Activated CD4-positive, alpha-beta memory T cell treated with anti-CD3 and anti-CD28 coated beads, Interleukin-2, amount 10 ng/mL, durations not matched to agents 7 days and 5 days (primary cell): ENCODE measurements at regions not wholly inside any gene's neighbourhood (a gene's known extent, or its start where the extent isn't known, plus 50 kb on each side); places are given as distances from the start of the nearest gene placed in this dataset.

Source experiments
- CTCF ChIA-PET: fragments of 350-600 bp; sonication (Branson Sonifier 250); formaldehyde crosslinking; loops from one replicate; lab custom pipeline; 2021; ENCODE audit warnings: antibody characterized with exemption, inconsistent platforms; lab: Charles Lee
- POLR2A ChIA-PET: fragments of 350-600 bp; sonication (Branson Sonifier 250); formaldehyde crosslinking; loops from one replicate; lab custom pipeline; 2021; ENCODE audit warnings: antibody characterized with exemption; lab: Charles Lee
- DNase-seq: peaks from one replicate; pipeline ENCODE4 v3.0.0-alpha.2; 2020
- H3K27ac Mint-ChIP-seq: one replicate; pipeline ENCODE4 v1.8.0; 2021; ENCODE audit warnings: mild to moderate bottlenecking, mixed read lengths
- H3K27me3 Mint-ChIP-seq: one replicate; pipeline ENCODE4 v1.8.0; 2021; ENCODE audit warnings: mixed read lengths
- H3K36me3 Mint-ChIP-seq: one replicate; pipeline ENCODE4 v1.8.0; 2021; ENCODE audit warnings: low read depth, mixed read lengths
- H3K4me1 Mint-ChIP-seq: one replicate; pipeline ENCODE4 v1.8.0; 2021; ENCODE audit warnings: mixed read lengths
- H3K4me3 Mint-ChIP-seq: one replicate; pipeline ENCODE4 v1.8.0; 2021; ENCODE audit warnings: mild to moderate bottlenecking, mixed read lengths
- H3K9me3 Mint-ChIP-seq: one replicate; pipeline ENCODE4 v1.8.0; 2021; ENCODE audit warnings: mixed read lengths

GRCh38 chr4:12724510-12724909, 759.6 kb downstream of the RAB28 start:
- H3K27me3 Mint-ChIP-seq, result peaks cover 2% of the 10 kb centered on the region
- CTCF ChIA-PET, result no interaction called here
- DNase-seq, result no peak
- no peaks in the 10 kb centered on the region for H3K36me3 Mint-ChIP-seq
- H3K4me3 Mint-ChIP-seq, result no peak overlapping the region
- POLR2A ChIA-PET, result no interaction called here
- H3K9me3 Mint-ChIP-seq, result no peaks in the 10 kb centered on the region
- no peak overlapping the region for H3K27ac Mint-ChIP-seq
- H3K4me1 Mint-ChIP-seq, result no peaks in the 10 kb centered on the region

GRCh38 chr4:12723849-12724447, 760.2 kb downstream of the RAB28 start:
- H3K36me3 Mint-ChIP-seq, result no peaks in the 10 kb centered on the region
- no peak overlapping the region for H3K4me3 Mint-ChIP-seq
- no peaks in the 10 kb centered on the region for H3K4me1 Mint-ChIP-seq
- H3K27ac Mint-ChIP-seq, result no peak overlapping the region
- H3K27me3 Mint-ChIP-seq, result peaks cover 2% of the 10 kb centered on the region
- ChIA-PET POLR2A (no interaction called here), CTCF (no interaction called here)
- H3K9me3 Mint-ChIP-seq, result no peaks in the 10 kb centered on the region
- no peak for DNase-seq

DNA sequence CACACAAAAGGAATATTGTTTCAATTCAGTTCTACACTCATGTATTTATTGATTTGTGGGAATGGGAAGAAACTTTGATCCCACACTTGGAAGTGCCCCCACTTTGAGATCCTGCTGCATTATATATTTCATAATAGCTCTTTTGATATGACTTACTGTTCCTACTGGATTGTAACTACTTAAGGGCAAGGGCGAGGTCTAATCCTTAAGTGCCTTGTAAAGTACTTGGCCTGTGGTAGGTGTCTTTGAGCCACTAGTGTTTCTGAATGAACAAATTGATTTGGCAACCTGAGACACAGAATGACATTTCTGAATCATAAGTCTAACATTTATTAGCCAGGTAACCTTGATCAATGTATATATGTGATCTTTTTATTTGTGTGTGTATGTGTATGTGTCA, 767.2 kb downstream of the RAB28 start:
- Mint-ChIP-seq H3K4me1 (no peaks in the 10 kb centered on the region), H3K4me3 (no peak overlapping the region), H3K36me3 (no peaks in the 10 kb centered on the region), H3K27ac (no peak overlapping the region), H3K9me3 (no peaks in the 10 kb centered on the region), H3K27me3 (no peaks in the 10 kb centered on the region)
- POLR2A ChIA-PET, result no interaction called here
- no peak for DNase-seq
- CTCF ChIA-PET, result no interaction called here

- Mint-ChIP-seq H3K4me1 (no peaks in the 10 kb centered on the region), H3K27ac (no peak overlapping the region), H3K9me3 (no peaks in the 10 kb centered on the region), H3K4me3 (no peak overlapping the region), H3K36me3 (no peaks in the 10 kb centered on the region), H3K27me3 (no peaks in the 10 kb centered on the region)
- ChIA-PET POLR2A (no interaction called here), CTCF (no interaction called here)
- DNase-seq, result no peak
Observed at GRCh38 chr4:12712648-12713339, 771.3 kb downstream of the RAB28 start.

DNA sequence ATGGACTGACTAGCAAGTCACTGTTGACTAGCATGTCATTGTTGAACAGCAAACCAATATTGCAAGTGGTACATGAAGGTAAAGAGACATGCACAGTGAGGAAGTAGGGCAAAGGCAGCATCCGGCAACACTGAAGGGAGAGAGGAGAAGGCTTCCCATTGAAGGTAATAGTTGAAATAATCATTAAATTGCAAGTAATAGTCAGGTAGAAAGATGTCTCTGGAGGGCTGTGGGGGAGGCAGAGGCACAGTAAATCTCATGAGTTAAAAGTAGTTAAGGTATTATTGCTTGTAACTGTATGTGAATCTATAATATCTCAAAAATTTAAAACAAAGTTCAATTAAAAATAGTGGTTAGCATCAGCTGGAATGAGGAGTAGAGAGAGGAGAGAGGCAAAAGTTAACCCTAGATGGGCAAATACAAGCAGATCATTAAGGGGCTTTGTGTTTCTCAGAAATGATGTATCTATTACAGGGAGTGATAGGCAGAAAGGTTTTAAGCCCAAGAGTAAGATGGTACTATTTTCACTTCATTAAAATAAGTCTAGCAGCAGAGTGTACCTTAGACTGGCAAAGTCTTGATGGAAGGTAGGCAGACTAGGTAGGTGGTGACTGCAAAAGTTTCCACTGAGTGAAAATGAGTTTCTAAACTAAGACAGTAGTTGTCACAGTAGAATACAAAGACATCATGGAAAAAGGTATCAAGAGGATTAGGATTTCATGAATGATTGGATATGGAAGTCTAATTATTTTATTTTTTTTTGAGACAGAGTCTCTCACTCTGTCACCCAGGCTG, 776.6 kb downstream of the RAB28 start:
- DNase-seq, result no peak
- Mint-ChIP-seq H3K9me3 (no peaks in the 10 kb centered on the region), H3K36me3 (no peaks in the 10 kb centered on the region), H3K4me3 (no peak overlapping the region), H3K27ac (no peak overlapping the region), H3K4me1 (no peaks in the 10 kb centered on the region), H3K27me3 (no peaks in the 10 kb centered on the region)
- POLR2A ChIA-PET, result no interaction called here
- CTCF ChIA-PET, result no interaction called here

- Mint-ChIP-seq H3K36me3 (no peaks in the 10 kb centered on the region), H3K9me3 (no peaks in the 10 kb centered on the region), H3K4me3 (no peak overlapping the region), H3K27ac (no peak overlapping the region), H3K4me1 (no peaks in the 10 kb centered on the region), H3K27me3 (no peaks in the 10 kb centered on the region)
- ChIA-PET CTCF (no interaction called here), POLR2A (no interaction called here)
- DNase-seq, result no peak
Observed at GRCh38 chr4:12703036-12703435, 781.1 kb downstream of the RAB28 start.

DNA sequence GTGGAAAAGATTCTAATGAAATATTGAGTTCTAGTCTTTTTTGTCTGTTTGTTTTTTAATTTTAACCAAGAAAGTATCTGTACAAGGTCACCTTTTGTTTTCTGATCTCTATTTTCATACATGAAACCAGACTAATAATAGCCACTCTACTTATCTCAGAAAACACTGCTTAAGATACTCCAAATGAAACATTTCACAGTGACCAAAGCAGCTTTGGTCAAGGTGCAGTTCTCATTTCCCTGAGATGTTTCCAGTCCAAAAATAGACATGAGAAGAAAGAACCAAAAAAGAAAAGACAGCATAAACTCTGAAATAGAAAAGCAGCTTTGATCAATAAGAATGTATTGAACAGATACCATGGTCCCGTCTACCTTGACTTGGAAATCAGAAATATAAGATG, 782.8 kb downstream of the RAB28 start:
- ChIA-PET POLR2A (no interaction called here), CTCF (no interaction called here)
- Mint-ChIP-seq H3K27me3 (no peaks in the 10 kb centered on the region), H3K36me3 (no peaks in the 10 kb centered on the region), H3K4me1 (no peaks in the 10 kb centered on the region), H3K27ac (no peak overlapping the region), H3K9me3 (no peaks in the 10 kb centered on the region), H3K4me3 (no peak overlapping the region)
- DNase-seq, result no peak

GRCh38 chr4:12697970-12698369, 786.2 kb downstream of the RAB28 start:
- Mint-ChIP-seq H3K36me3 (no peaks in the 10 kb centered on the region), H3K27ac (no peak overlapping the region), H3K4me1 (no peaks in the 10 kb centered on the region), H3K27me3 (no peaks in the 10 kb centered on the region), H3K9me3 (no peaks in the 10 kb centered on the region), H3K4me3 (no peak overlapping the region)
- DNase-seq, result no peak
- POLR2A ChIA-PET, result no interaction called here
- CTCF ChIA-PET, result no interaction called here

DNA sequence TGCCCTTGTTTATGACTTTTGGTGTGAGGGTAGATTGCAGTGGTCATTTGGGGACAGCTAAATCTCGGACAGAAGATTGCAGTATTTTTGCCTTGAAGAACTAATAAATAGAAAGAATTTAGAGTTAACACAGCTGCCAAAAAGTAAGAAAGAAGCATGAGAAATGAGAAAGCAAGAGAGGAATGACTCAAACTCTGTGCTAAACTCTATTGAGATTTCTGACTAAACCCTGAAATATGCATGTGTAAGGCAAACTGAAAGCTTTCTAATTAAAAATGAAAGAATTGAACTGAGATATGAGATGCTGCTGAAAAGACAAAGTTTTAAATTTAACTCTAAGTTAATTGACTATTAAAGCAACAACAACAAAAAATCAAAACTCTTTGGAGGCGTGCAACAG, 791.3 kb downstream of the RAB28 start:
- Mint-ChIP-seq H3K4me1 (no peaks in the 10 kb centered on the region), H3K27me3 (no peaks in the 10 kb centered on the region)

DNA sequence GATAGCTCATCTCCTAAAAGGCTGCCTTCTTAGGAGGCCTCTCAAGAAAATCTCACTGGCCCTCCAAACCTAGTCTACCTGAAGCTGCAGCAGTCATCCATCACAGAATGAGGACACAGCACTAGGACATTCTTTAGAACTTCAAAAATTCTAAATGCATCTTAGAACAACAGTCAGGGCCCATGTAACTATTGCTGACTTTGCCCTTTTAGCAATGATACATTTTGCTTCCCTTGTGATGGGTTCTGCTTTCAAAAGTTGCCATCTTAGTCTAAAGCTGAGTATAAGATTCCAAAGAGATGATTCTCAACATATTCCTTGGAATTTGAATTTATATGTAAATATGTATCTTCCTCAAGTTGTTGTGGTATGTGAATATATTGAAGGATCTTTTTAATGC, 793.0 kb downstream of the RAB28 start:
- H3K27me3 Mint-ChIP-seq, result no peaks in the 10 kb centered on the region
- H3K4me3 Mint-ChIP-seq, result no peak overlapping the region
- ChIA-PET CTCF (no interaction called here), POLR2A (no interaction called here)
- no peaks in the 10 kb centered on the region for H3K36me3 Mint-ChIP-seq
- DNase-seq, result no peak
- no peak overlapping the region for H3K27ac Mint-ChIP-seq
- no peaks in the 10 kb centered on the region for H3K9me3 Mint-ChIP-seq
- H3K4me1 Mint-ChIP-seq, result no peaks in the 10 kb centered on the region

More for the DNA sequence above, 791.3 kb downstream of the RAB28 start:
- H3K27ac Mint-ChIP-seq, result no peak overlapping the region
- H3K9me3 Mint-ChIP-seq, result no peaks in the 10 kb centered on the region
- no peaks in the 10 kb centered on the region for H3K36me3 Mint-ChIP-seq
- H3K4me3 Mint-ChIP-seq, result no peak overlapping the region
- ChIA-PET CTCF (no interaction called here), POLR2A (no interaction called here)
- DNase-seq, result no peak

GRCh38 chr4:12689457-12689856, 794.7 kb downstream of the RAB28 start:
- no peaks in the 10 kb centered on the region for H3K36me3 Mint-ChIP-seq
- no peak overlapping the region for H3K4me3 Mint-ChIP-seq
- H3K27me3 Mint-ChIP-seq, result no peaks in the 10 kb centered on the region
- no peak for DNase-seq
- H3K9me3 Mint-ChIP-seq, result no peaks in the 10 kb centered on the region
- POLR2A ChIA-PET, result no interaction called here
- H3K27ac Mint-ChIP-seq, result no peak overlapping the region
- CTCF ChIA-PET, result no interaction called here
- no peaks in the 10 kb centered on the region for H3K4me1 Mint-ChIP-seq

GRCh38 chr4:12679217-12679616, 804.9 kb downstream of the RAB28 start:
- Mint-ChIP-seq H3K4me3 (no peak overlapping the region), H3K36me3 (no peaks in the 10 kb centered on the region), H3K27me3 (no peaks in the 10 kb centered on the region), H3K27ac (no peak overlapping the region), H3K4me1 (no peaks in the 10 kb centered on the region), H3K9me3 (peaks cover 9% of the 10 kb centered on the region)
- ChIA-PET CTCF (no interaction called here), POLR2A (no interaction called here)
- DNase-seq, result no peak

- Mint-ChIP-seq H3K4me3 (no peak overlapping the region), H3K36me3 (no peaks in the 10 kb centered on the region), H3K9me3 (peaks cover 9% of the 10 kb centered on the region), H3K27me3 (no peaks in the 10 kb centered on the region), H3K27ac (no peak overlapping the region), H3K4me1 (no peaks in the 10 kb centered on the region)
- ChIA-PET CTCF (no interaction called here), POLR2A (no interaction called here)
- no peak for DNase-seq
Observed at GRCh38 chr4:12674184-12674583, 810.0 kb downstream of the RAB28 start.
